ENCODE measurements at regions not wholly inside any gene's neighbourhood (a gene's known extent, or its start where the extent isn't known, plus 50 kb on each side); places are given as distances from the start of the nearest gene placed in this dataset.

DNA sequence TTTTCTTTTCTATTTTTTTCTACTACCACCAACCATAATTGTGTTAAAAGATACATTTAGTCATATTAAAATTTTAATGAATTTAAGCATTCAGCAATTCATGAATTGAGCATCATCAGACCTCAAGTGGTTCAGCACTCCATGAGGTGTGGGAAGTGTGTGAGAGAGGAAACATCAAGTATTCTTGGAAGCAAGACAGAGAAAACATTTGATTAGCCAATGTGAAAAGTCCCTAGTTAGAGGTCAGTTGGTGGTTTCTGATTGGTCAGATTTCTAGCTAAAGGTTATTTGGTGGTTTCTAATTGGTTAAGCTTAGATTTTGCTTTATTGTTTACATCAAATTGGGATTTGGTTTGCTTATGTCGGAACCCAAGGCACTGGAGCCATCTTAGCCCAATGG, 134.7 kb downstream of the KLF5 start:
- Histone ChIP-seq H3K9ac (ENCODE audit: low read length) (no peak overlapping the region), H3K4me1 (ENCODE audit: insufficient read depth, low read length, severe bottlenecking) (no peaks in the 10 kb centered on the region), H3K79me2 (ENCODE audit: insufficient read depth, low read length) (no peaks in the 10 kb centered on the region), H3K4me3 (ENCODE audit: low read depth, low read length, poor library complexity, severe bottlenecking) (no peak overlapping the region), H3K36me3 (ENCODE audit: insufficient read depth, low read length) (no peaks in the 10 kb centered on the region), H3K27ac (ENCODE audit: low read depth, low read length, poor library complexity, severe bottlenecking) (no peak overlapping the region), H3K27me3 (ENCODE audit: insufficient read depth, low read length) (no peaks in the 10 kb centered on the region), H3K9me3 (ENCODE audit: low read length) (no peaks in the 10 kb centered on the region), H3F3A (ENCODE audit: insufficient read depth, low read length) (no peaks in the 10 kb centered on the region), H4K20me1 (ENCODE audit: insufficient read depth, low read length) (no peaks in the 10 kb centered on the region), H3K4me2 (ENCODE audit: low read length) (no peak overlapping the region), H3K9me2 (ENCODE audit: low read depth, low read length) (no peaks in the 10 kb centered on the region), H2AFZ (ENCODE audit: low read length) (no peak overlapping the region)
- TF ChIP-seq, protein P1, sequence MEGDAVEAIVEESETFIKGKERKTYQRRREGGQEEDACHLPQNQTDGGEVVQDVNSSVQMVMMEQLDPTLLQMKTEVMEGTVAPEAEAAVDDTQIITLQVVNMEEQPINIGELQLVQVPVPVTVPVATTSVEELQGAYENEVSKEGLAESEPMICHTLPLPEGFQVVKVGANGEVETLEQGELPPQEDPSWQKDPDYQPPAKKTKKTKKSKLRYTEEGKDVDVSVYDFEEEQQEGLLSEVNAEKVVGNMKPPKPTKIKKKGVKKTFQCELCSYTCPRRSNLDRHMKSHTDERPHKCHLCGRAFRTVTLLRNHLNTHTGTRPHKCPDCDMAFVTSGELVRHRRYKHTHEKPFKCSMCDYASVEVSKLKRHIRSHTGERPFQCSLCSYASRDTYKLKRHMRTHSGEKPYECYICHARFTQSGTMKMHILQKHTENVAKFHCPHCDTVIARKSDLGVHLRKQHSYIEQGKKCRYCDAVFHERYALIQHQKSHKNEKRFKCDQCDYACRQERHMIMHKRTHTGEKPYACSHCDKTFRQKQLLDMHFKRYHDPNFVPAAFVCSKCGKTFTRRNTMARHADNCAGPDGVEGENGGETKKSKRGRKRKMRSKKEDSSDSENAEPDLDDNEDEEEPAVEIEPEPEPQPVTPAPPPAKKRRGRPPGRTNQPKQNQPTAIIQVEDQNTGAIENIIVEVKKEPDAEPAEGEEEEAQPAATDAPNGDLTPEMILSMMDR (IDR thresholded peaks at IDR 0.05; ENCODE audit: low read length): no peak
- TF ChIP-seq EZH2 (IDR thresholded peaks at IDR 0.05; ENCODE audit: borderline replicate concordance, low read length): no peak

DNA sequence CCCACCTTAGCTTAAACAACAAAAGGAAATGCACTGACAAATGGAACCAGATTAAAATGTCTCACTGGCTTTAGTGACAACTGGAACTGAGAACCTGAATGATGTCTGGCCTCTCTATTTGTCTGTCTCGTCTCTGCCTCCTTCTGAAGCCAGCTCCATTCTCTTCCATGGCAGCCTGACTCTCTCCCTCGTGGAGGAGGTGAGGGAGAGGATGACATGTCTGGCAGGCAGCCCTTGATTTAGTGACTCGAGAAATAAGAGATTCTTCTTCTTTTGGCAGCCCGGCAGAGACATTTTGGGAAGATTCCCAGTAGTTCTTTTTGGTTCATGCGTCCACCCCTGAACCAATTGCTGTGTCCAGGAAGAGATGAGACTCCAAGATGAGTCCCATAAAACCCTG, 131.7 kb downstream of the KLF5 start:
- no peak overlapping the region for H3K9ac ChIP-seq (ENCODE audit: low read length)
- no peaks in the 10 kb centered on the region for H3K9me2 ChIP-seq (ENCODE audit: low read depth, low read length)
- H3K79me2 ChIP-seq (ENCODE audit: insufficient read depth, low read length): no peaks in the 10 kb centered on the region
- no peak overlapping the region for H3K4me3 ChIP-seq (ENCODE audit: low read depth, low read length, poor library complexity, severe bottlenecking)
- H3K4me1 ChIP-seq (ENCODE audit: insufficient read depth, low read length, severe bottlenecking): no peaks in the 10 kb centered on the region
- TF ChIP-seq, protein P1 (IDR thresholded peaks at IDR 0.05; ENCODE audit: low read length): no peak
- no peak for TF ChIP-seq EZH2 (IDR thresholded peaks at IDR 0.05; ENCODE audit: borderline replicate concordance, low read length)
- no peaks in the 10 kb centered on the region for H3K36me3 ChIP-seq (ENCODE audit: insufficient read depth, low read length)
- H3K4me2 ChIP-seq (ENCODE audit: low read length): no peak overlapping the region
- H3K27ac ChIP-seq (ENCODE audit: low read depth, low read length, poor library complexity, severe bottlenecking): no peak overlapping the region
- no peaks in the 10 kb centered on the region for H3K27me3 ChIP-seq (ENCODE audit: insufficient read depth, low read length)
- no peak overlapping the region for H2AFZ ChIP-seq (ENCODE audit: low read length)
- no peaks in the 10 kb centered on the region for H3F3A ChIP-seq (ENCODE audit: insufficient read depth, low read length)
- no peaks in the 10 kb centered on the region for H4K20me1 ChIP-seq (ENCODE audit: insufficient read depth, low read length)
- H3K9me3 ChIP-seq (ENCODE audit: low read length): no peaks in the 10 kb centered on the region

DNA sequence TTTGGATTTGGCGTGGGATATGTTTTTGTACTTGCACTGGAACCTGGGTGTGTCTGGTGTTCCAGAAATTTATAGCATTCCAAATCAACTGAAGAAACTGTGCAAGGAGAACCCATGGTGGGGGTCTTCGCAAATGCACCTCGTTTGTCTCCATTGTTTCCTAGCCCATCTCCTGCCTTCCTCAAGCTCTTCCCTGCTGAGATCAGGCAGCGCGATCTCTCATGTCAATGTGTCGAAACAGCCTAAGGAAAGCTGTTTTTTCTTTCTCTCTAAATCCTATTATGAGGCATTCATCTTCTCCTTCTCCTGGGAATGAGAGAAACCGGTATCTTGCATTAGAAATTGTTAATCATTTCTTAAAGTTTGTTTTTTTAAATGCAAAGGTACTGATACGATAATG, 131.0 kb downstream of the KLF5 start:
- H3K79me2 ChIP-seq (ENCODE audit: insufficient read depth, low read length): no peaks in the 10 kb centered on the region
- H3K4me1 ChIP-seq (ENCODE audit: insufficient read depth, low read length, severe bottlenecking): no peaks in the 10 kb centered on the region
- H3K36me3 ChIP-seq (ENCODE audit: insufficient read depth, low read length): no peaks in the 10 kb centered on the region
- H3K9me3 ChIP-seq (ENCODE audit: low read length): no peaks in the 10 kb centered on the region
- no peaks in the 10 kb centered on the region for H3F3A ChIP-seq (ENCODE audit: insufficient read depth, low read length)
- H3K4me2 ChIP-seq (ENCODE audit: low read length): no peak overlapping the region
- H3K4me3 ChIP-seq (ENCODE audit: low read depth, low read length, poor library complexity, severe bottlenecking): no peak overlapping the region
- H3K27ac ChIP-seq (ENCODE audit: low read depth, low read length, poor library complexity, severe bottlenecking): no peak overlapping the region
- H3K9me2 ChIP-seq (ENCODE audit: low read depth, low read length): no peaks in the 10 kb centered on the region
- no peak overlapping the region for H2AFZ ChIP-seq (ENCODE audit: low read length)
- no peaks in the 10 kb centered on the region for H3K27me3 ChIP-seq (ENCODE audit: insufficient read depth, low read length)
- H4K20me1 ChIP-seq (ENCODE audit: insufficient read depth, low read length): no peaks in the 10 kb centered on the region
- no peak overlapping the region for H3K9ac ChIP-seq (ENCODE audit: low read length)
- no peak for TF ChIP-seq EZH2 (IDR thresholded peaks at IDR 0.05; ENCODE audit: borderline replicate concordance, low read length)
- TF ChIP-seq, protein P1 (IDR thresholded peaks at IDR 0.05; ENCODE audit: low read length): no peak
